Activated naive CD4-positive, alpha-beta T cell treated with anti-CD3 and anti-CD28 coated beads, Interleukin-2, amount 10 ng/mL, durations not matched to agents 7 days and 5 days (primary cell): ENCODE measurements at regions not wholly inside any gene's neighbourhood (a gene's known extent, or its start where the extent isn't known, plus 50 kb on each side); places are given as distances from the start of the nearest gene placed in this dataset.
"Not testable (repeated sequence)": the region's sequence is repeated elsewhere in the genome, so short reads cannot be mapped to it uniquely, and the experiment has no call there.

Experiments
- CTCF ChIA-PET: fragments of 350-600 bp; sonication (Branson Sonifier 250); formaldehyde crosslinking; loops from one replicate; lab custom pipeline; 2021; ENCODE audit warnings: antibody characterized with exemption; lab: Charles Lee
- DNase-seq: peaks from one replicate; pipeline ENCODE4 v3.0.0-alpha.2; 2020
- H3K27ac Mint-ChIP-seq: one replicate; pipeline ENCODE4 v1.8.0; 2021; ENCODE audit warnings: mild to moderate bottlenecking, moderate library complexity, mixed read lengths
- H3K27me3 Mint-ChIP-seq: one replicate; pipeline ENCODE4 v1.8.0; 2021; ENCODE audit warnings: mild to moderate bottlenecking, mixed read lengths
- H3K36me3 Mint-ChIP-seq: one replicate; pipeline ENCODE4 v1.8.0; 2021; ENCODE audit warnings: mixed read lengths
- H3K4me1 Mint-ChIP-seq: one replicate; pipeline ENCODE4 v1.8.0; 2021; ENCODE audit warnings: mixed read lengths
- H3K4me3 Mint-ChIP-seq: one replicate; pipeline ENCODE4 v1.8.0; 2021; ENCODE audit warnings: mild to moderate bottlenecking, moderate library complexity, mixed read lengths
- H3K9me3 Mint-ChIP-seq: one replicate; pipeline ENCODE4 v1.8.0; 2021; ENCODE audit warnings: mixed read lengths

- Mint-ChIP-seq H3K4me3 (no peak overlapping the region), H3K27ac (no peak overlapping the region), H3K27me3 (no peaks in the 10 kb centered on the region), H3K9me3 (no peaks in the 10 kb centered on the region), H3K4me1 (no peaks in the 10 kb centered on the region), H3K36me3 (no peaks in the 10 kb centered on the region)
- DNase-seq, result no peak
- CTCF ChIA-PET, result no interaction called here
These were observed 90.3 kb upstream of the RASSF8 start for GRCh38 chr12:25868193-25868592.

GRCh38 chr12:25872137-25872536 lies 86.3 kb upstream of the RASSF8 start:
- CTCF ChIA-PET, result no interaction called here
- Mint-ChIP-seq H3K27ac (no peak overlapping the region), H3K27me3 (peaks cover 8% of the 10 kb centered on the region), H3K9me3 (no peaks in the 10 kb centered on the region), H3K4me3 (no peak overlapping the region), H3K36me3 (no peaks in the 10 kb centered on the region), H3K4me1 (no peaks in the 10 kb centered on the region)
- DNase-seq, result no peak

- no peaks in the 10 kb centered on the region for H3K36me3 Mint-ChIP-seq
- peaks cover 8% of the 10 kb centered on the region for H3K27me3 Mint-ChIP-seq
- H3K9me3 Mint-ChIP-seq, result no peaks in the 10 kb centered on the region
- H3K4me1 Mint-ChIP-seq, result no peaks in the 10 kb centered on the region
- CTCF ChIA-PET, result no interaction called here
- DNase-seq, result no peak
- no peak overlapping the region for H3K27ac Mint-ChIP-seq
- H3K4me3 Mint-ChIP-seq, result no peak overlapping the region
These were observed 82.8 kb upstream of the RASSF8 start for GRCh38 chr12:25875661-25876060.

- H3K36me3 Mint-ChIP-seq, result no peaks in the 10 kb centered on the region
- no peak for DNase-seq
- H3K9me3 Mint-ChIP-seq, result no peaks in the 10 kb centered on the region
- H3K4me1 Mint-ChIP-seq, result no peaks in the 10 kb centered on the region
- H3K27ac Mint-ChIP-seq, result no peak overlapping the region
- no peak overlapping the region for H3K4me3 Mint-ChIP-seq
- CTCF ChIA-PET, result no interaction called here
- peaks cover 8% of the 10 kb centered on the region for H3K27me3 Mint-ChIP-seq
These were observed 82.0 kb upstream of the RASSF8 start for GRCh38 chr12:25876383-25877045.

- H3K36me3 Mint-ChIP-seq, result no peaks in the 10 kb centered on the region
- peaks cover 8% of the 10 kb centered on the region for H3K27me3 Mint-ChIP-seq
- no peak overlapping the region for H3K4me3 Mint-ChIP-seq
- H3K27ac Mint-ChIP-seq, result no peak overlapping the region
- no peaks in the 10 kb centered on the region for H3K4me1 Mint-ChIP-seq
- CTCF ChIA-PET, result no interaction called here
- H3K9me3 Mint-ChIP-seq, result no peaks in the 10 kb centered on the region
- no peak for DNase-seq
These were observed 81.0 kb upstream of the RASSF8 start for GRCh38 chr12:25877446-25877845.

GRCh38 chr12:25882266-25882665 lies 76.2 kb upstream of the RASSF8 start:
- Mint-ChIP-seq H3K27me3 (no peaks in the 10 kb centered on the region), H3K36me3 (no peaks in the 10 kb centered on the region), H3K4me1 (no peaks in the 10 kb centered on the region), H3K9me3 (no peaks in the 10 kb centered on the region), H3K27ac (no peak overlapping the region), H3K4me3 (no peak overlapping the region)
- CTCF ChIA-PET, result no interaction called here
- no peak for DNase-seq

- CTCF ChIA-PET, result no interaction called here
- no peak overlapping the region for H3K4me3 Mint-ChIP-seq
- H3K9me3 Mint-ChIP-seq, result no peaks in the 10 kb centered on the region
- no peak for DNase-seq
- no peaks in the 10 kb centered on the region for H3K36me3 Mint-ChIP-seq
- H3K27me3 Mint-ChIP-seq, result no peaks in the 10 kb centered on the region
- no peak overlapping the region for H3K27ac Mint-ChIP-seq
- H3K4me1 Mint-ChIP-seq, result no peaks in the 10 kb centered on the region
These were observed 75.2 kb upstream of the RASSF8 start for GRCh38 chr12:25883026-25883916.

- H3K9me3 Mint-ChIP-seq, result no peaks in the 10 kb centered on the region
- H3K4me1 Mint-ChIP-seq, result no peaks in the 10 kb centered on the region
- no peaks in the 10 kb centered on the region for H3K27me3 Mint-ChIP-seq
- no peak overlapping the region for H3K27ac Mint-ChIP-seq
- no peaks in the 10 kb centered on the region for H3K36me3 Mint-ChIP-seq
- CTCF ChIA-PET, result no interaction called here
- DNase-seq, result no peak
- no peak overlapping the region for H3K4me3 Mint-ChIP-seq
These were observed 74.2 kb upstream of the RASSF8 start for GRCh38 chr12:25884024-25884919.

GRCh38 chr12:25884920-25885234 lies 73.6 kb upstream of the RASSF8 start:
- Mint-ChIP-seq H3K27ac (no peak overlapping the region), H3K9me3 (no peaks in the 10 kb centered on the region), H3K4me3 (no peak overlapping the region), H3K27me3 (no peaks in the 10 kb centered on the region), H3K4me1 (no peaks in the 10 kb centered on the region), H3K36me3 (no peaks in the 10 kb centered on the region)
- DNase-seq, result no peak
- CTCF ChIA-PET, result no interaction called here

- H3K9me3 Mint-ChIP-seq, result no peaks in the 10 kb centered on the region
These were observed 72.1 kb upstream of the RASSF8 start for GRCh38 chr12:25886396-25886795.

GRCh38 chr12:25887367-25887766 lies 71.1 kb upstream of the RASSF8 start:
- Mint-ChIP-seq H3K9me3 (no peaks in the 10 kb centered on the region), H3K27me3 (no peaks in the 10 kb centered on the region), H3K36me3 (no peaks in the 10 kb centered on the region), H3K4me3 (no peak overlapping the region), H3K4me1 (no peaks in the 10 kb centered on the region), H3K27ac (no peak overlapping the region)
- DNase-seq, result no peak
- CTCF ChIA-PET, result interaction anchor here (0.6 kb wide), 1 partner anchor 1129 kb away, joined by 3 read pairs; no protein-coding TSS in a partner anchor

More at GRCh38 chr12:25886396-25886795, 72.1 kb upstream of the RASSF8 start:
- no peaks in the 10 kb centered on the region for H3K27me3 Mint-ChIP-seq
- H3K4me1 Mint-ChIP-seq, result no peaks in the 10 kb centered on the region
- H3K4me3 Mint-ChIP-seq, result no peak overlapping the region
- DNase-seq, result no peak
- no peaks in the 10 kb centered on the region for H3K36me3 Mint-ChIP-seq
- H3K27ac Mint-ChIP-seq, result no peak overlapping the region
- CTCF ChIA-PET, result no interaction called here

GRCh38 chr12:25889185-25889584 lies 69.3 kb upstream of the RASSF8 start:
- H3K4me1 Mint-ChIP-seq, result no peaks in the 10 kb centered on the region
- no peak overlapping the region for H3K27ac Mint-ChIP-seq
- H3K4me3 Mint-ChIP-seq, result no peak overlapping the region
- CTCF ChIA-PET, result no interaction called here
- H3K36me3 Mint-ChIP-seq, result no peaks in the 10 kb centered on the region
- DNase-seq, result no peak
- H3K9me3 Mint-ChIP-seq, result no peaks in the 10 kb centered on the region
- no peaks in the 10 kb centered on the region for H3K27me3 Mint-ChIP-seq

GRCh38 chr12:25891095-25891494 lies 67.4 kb upstream of the RASSF8 start:
- CTCF ChIA-PET, result not testable (repeated sequence)

GRCh38 chr12:25894759-25895158 lies 63.7 kb upstream of the RASSF8 start:
- CTCF ChIA-PET, result no interaction called here
- no peaks in the 10 kb centered on the region for H3K27me3 Mint-ChIP-seq

More at GRCh38 chr12:25891095-25891494, 67.4 kb upstream of the RASSF8 start:
- not testable (repeated sequence) for H3K27ac Mint-ChIP-seq, H3K4me3 Mint-ChIP-seq, DNase-seq, H3K4me1 Mint-ChIP-seq, H3K36me3 Mint-ChIP-seq, H3K27me3 Mint-ChIP-seq, H3K9me3 Mint-ChIP-seq

More at GRCh38 chr12:25894759-25895158, 63.7 kb upstream of the RASSF8 start:
- Mint-ChIP-seq H3K27ac (no peak overlapping the region), H3K4me3 (no peak overlapping the region), H3K36me3 (no peaks in the 10 kb centered on the region), H3K4me1 (no peaks in the 10 kb centered on the region), H3K9me3 (peaks cover 3% of the 10 kb centered on the region)
- no peak for DNase-seq
